Central memory CD8-positive, alpha-beta T cell (primary cell): ENCODE measurements at regions not wholly inside any gene's neighbourhood (a gene's known extent, or its start where the extent isn't known, plus 50 kb on each side); places are given as distances from the start of the nearest gene placed in this dataset.
"Not testable (repeated sequence)": the region's sequence is repeated elsewhere in the genome, so short reads cannot be mapped to it uniquely, and the experiment has no call there.

Source experiments
- ATAC-seq: fragments of 150-1000 bp; cut with Tn5 transposase; replicated peaks from 2 replicates; pipeline ENCODE4 v1.10.0; 2022; ENCODE audit warnings: mild to moderate bottlenecking, moderate FRiP score, moderate number of reproducible peaks; ENCODE audit not compliant: poor library complexity, severe bottlenecking; ENCODE audit errors: extremely low read depth
- DNase-seq, 2 donors: peaks; one replicate each; pipeline ENCODE4 v3.0.0; 2021; ENCODE audit warnings: low spot score in 2 of 2
- H3K27ac Mint-ChIP-seq: one replicate; pipeline ENCODE4 v1.8.0; 2022; ENCODE audit warnings: low read depth, mild to moderate bottlenecking, moderate library complexity, mixed read lengths
- H3K27me3 Mint-ChIP-seq: one replicate; pipeline ENCODE4 v1.8.0; 2022; ENCODE audit warnings: mixed read lengths
- H3K36me3 Mint-ChIP-seq: one replicate; pipeline ENCODE4 v1.8.0; 2022; ENCODE audit warnings: mild to moderate bottlenecking, moderate library complexity, mixed read lengths; ENCODE audit not compliant: insufficient read depth
- H3K4me1 Mint-ChIP-seq: one replicate; pipeline ENCODE4 v1.8.0; 2022; ENCODE audit warnings: mixed read lengths
- H3K4me3 Mint-ChIP-seq: one replicate; pipeline ENCODE4 v1.8.0; 2022; ENCODE audit warnings: mild to moderate bottlenecking, moderate library complexity, mixed read lengths
- H3K9me3 Mint-ChIP-seq: one replicate; pipeline ENCODE4 v1.8.0; 2022; ENCODE audit warnings: mixed read lengths

DNA sequence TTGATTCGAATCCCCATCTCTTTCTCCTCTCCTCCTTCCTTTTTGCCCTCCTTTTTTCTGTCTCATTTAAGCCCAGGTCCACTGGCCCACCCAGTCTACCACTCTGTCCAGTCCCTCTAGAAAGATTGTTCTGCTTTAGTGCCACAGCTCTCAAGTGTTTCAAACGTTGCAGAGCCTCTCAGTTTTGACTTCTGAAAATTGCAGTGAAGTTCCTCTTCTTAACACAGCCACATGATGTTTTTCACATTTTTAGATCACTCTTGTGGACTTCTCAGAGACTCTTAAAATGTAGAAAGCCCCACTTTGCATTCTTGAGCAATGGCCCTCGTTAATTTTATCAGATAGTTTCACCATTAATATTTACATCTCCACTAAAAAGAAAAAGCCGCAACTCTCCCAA is 253.1 kb downstream of the HAPSTR1 start:
- ATAC-seq (no peak), DNase-seq (no peak)
- Mint-ChIP-seq H3K9me3 (peaks cover 8% of the 10 kb centered on the region), H3K27me3 (no peaks in the 10 kb centered on the region), H3K36me3 (no peaks in the 10 kb centered on the region), H3K4me1 (no peaks in the 10 kb centered on the region), H3K4me3 (no peak overlapping the region), H3K27ac (no peak overlapping the region)

GRCh38 chr16:9345046-9345445 is 253.6 kb downstream of the HAPSTR1 start:
- H3K27me3 Mint-ChIP-seq: no peaks in the 10 kb centered on the region
- no peak for ATAC-seq
- H3K9me3 Mint-ChIP-seq: peaks cover 8% of the 10 kb centered on the region
- no peaks in the 10 kb centered on the region for H3K4me1 Mint-ChIP-seq
- no peak for DNase-seq
- H3K36me3 Mint-ChIP-seq: no peaks in the 10 kb centered on the region
- H3K4me3 Mint-ChIP-seq: no peak overlapping the region
- no peak overlapping the region for H3K27ac Mint-ChIP-seq

GRCh38 chr16:9345880-9346279 is 254.4 kb downstream of the HAPSTR1 start:
- Mint-ChIP-seq H3K4me3 (no peak overlapping the region), H3K27me3 (no peaks in the 10 kb centered on the region), H3K27ac (no peak overlapping the region), H3K36me3 (no peaks in the 10 kb centered on the region), H3K9me3 (peaks cover 8% of the 10 kb centered on the region), H3K4me1 (no peaks in the 10 kb centered on the region)
- DNase-seq: no peak
- ATAC-seq: no peak

DNA sequence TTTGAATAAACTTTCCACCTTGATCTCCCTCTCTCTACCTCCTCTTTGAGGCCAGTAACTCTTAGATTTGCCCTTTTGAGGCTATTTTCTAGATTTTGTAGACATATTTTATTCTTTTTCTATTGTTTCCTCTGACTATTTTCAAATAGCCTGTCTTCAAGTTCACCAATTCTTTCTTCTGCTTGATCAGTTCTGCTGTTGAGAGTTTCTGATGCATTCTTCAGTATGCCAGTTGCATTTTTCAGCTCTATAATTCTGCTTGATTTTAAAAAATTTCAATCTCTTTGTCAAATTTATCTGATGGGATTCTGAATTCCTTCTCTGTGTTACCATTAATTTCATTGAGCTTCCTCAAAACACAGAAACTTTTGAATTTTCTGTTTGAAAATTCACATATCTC is 257.5 kb downstream of the HAPSTR1 start:
- Mint-ChIP-seq H3K27ac (no peak overlapping the region), H3K9me3 (peaks cover 14% of the 10 kb centered on the region), H3K4me1 (no peaks in the 10 kb centered on the region), H3K27me3 (no peaks in the 10 kb centered on the region), H3K4me3 (no peak overlapping the region), H3K36me3 (no peaks in the 10 kb centered on the region)
- ATAC-seq: no peak
- DNase-seq: no peak

DNA sequence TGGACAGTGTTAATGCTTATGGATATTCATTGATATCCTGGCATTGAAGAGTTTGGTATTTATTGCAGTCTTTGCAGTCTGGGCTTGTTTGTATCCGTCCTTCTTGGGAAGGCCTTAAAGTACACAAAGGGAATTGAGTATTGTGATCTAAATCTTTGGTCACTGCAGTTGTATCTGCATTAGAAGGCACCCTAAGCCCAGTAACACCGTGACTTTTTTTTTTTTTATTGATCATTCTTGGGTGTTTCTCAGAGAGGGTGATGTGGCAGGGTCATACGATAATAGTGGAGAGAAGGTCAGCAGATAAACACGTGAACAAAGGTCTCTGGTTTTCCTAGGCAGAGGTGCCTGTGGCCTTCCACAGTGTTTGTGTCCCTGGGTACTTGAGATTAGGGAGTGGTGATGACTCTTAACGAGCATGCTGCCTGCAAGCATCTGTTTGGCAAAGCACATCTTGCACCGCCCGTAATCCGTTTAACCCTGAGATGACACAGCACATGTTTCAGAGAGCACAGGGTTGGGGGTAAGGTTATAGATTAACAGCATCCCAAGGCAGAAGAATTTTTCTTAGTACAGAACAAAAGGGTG is 258.0 kb downstream of the HAPSTR1 start:
- not testable (repeated sequence) for H3K4me3 Mint-ChIP-seq, H3K27me3 Mint-ChIP-seq, DNase-seq, H3K4me1 Mint-ChIP-seq, H3K36me3 Mint-ChIP-seq, ATAC-seq, H3K27ac Mint-ChIP-seq
- H3K9me3 Mint-ChIP-seq: peaks cover 14% of the 10 kb centered on the region

DNA sequence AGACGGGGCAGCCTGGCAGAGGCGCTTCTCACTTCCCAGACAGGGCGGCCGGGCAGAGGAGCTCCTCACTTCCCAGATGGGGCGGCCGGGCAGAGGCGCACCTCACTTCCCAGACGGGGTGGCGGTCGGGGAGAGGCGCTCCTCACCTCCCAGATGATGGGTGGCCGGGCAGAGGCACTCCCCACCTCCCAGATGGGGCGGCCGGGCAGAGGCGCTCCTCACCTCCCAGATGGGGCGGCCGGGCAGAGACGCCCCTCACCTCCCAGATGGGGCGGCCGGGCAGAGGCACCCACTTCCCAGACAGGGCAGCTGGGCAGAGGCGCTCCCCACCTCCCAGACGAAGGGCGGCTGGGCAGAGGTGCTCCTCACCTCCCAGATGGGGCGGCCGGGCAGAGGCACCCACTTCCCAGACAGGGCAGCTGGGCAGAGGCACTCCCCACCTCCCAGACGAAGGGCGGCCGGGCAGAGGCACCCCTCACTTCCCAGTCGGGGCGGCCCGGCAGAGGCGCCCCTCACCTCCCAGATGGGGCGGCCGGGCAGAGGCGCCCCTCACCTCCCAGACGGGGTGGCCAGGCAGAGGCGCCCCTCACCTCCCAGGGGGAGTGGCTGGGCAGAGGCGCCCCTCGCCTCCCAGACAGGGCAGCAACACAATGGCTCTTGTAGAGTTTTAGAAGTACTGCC is 258.8 kb downstream of the HAPSTR1 start:
- not testable (repeated sequence) for H3K4me3 Mint-ChIP-seq, H3K36me3 Mint-ChIP-seq, DNase-seq, ATAC-seq, H3K27ac Mint-ChIP-seq, H3K4me1 Mint-ChIP-seq, H3K27me3 Mint-ChIP-seq
- H3K9me3 Mint-ChIP-seq: peaks cover 16% of the 10 kb centered on the region

- no peak for ATAC-seq
- no peak for DNase-seq
- H3K27ac Mint-ChIP-seq: no peak overlapping the region
- peaks cover 20% of the 10 kb centered on the region for H3K9me3 Mint-ChIP-seq
- H3K4me1 Mint-ChIP-seq: no peaks in the 10 kb centered on the region
- no peaks in the 10 kb centered on the region for H3K36me3 Mint-ChIP-seq
- no peak overlapping the region for H3K4me3 Mint-ChIP-seq
- H3K27me3 Mint-ChIP-seq: no peaks in the 10 kb centered on the region
These were observed 260.0 kb downstream of the HAPSTR1 start for GRCh38 chr16:9351440-9351839.

GRCh38 chr16:9351841-9352434 is 260.5 kb downstream of the HAPSTR1 start:
- no peaks in the 10 kb centered on the region for H3K27me3 Mint-ChIP-seq
- ATAC-seq (no peak), DNase-seq (no peak)
- no peak overlapping the region for H3K4me3 Mint-ChIP-seq
- H3K4me1 Mint-ChIP-seq: no peaks in the 10 kb centered on the region
- no peaks in the 10 kb centered on the region for H3K36me3 Mint-ChIP-seq
- H3K27ac Mint-ChIP-seq: no peak overlapping the region
- peaks cover 20% of the 10 kb centered on the region for H3K9me3 Mint-ChIP-seq

GRCh38 chr16:9357829-9358228 is 266.4 kb downstream of the HAPSTR1 start:
- Mint-ChIP-seq H3K4me1 (no peaks in the 10 kb centered on the region), H3K27me3 (no peaks in the 10 kb centered on the region), H3K27ac (no peak overlapping the region), H3K36me3 (no peaks in the 10 kb centered on the region), H3K4me3 (no peak overlapping the region), H3K9me3 (peaks cover 13% of the 10 kb centered on the region)
- ATAC-seq (no peak), DNase-seq (no peak)

- H3K9me3 Mint-ChIP-seq: peaks cover 12% of the 10 kb centered on the region
- H3K27me3 Mint-ChIP-seq: no peaks in the 10 kb centered on the region
- ATAC-seq (no peak), DNase-seq (no peak)
- no peak overlapping the region for H3K4me3 Mint-ChIP-seq
- no peaks in the 10 kb centered on the region for H3K36me3 Mint-ChIP-seq
- H3K27ac Mint-ChIP-seq: no peak overlapping the region
- no peaks in the 10 kb centered on the region for H3K4me1 Mint-ChIP-seq
These were observed 268.6 kb downstream of the HAPSTR1 start for GRCh38 chr16:9360075-9360474.

- peaks cover 6% of the 10 kb centered on the region for H3K9me3 Mint-ChIP-seq
- no peaks in the 10 kb centered on the region for H3K4me1 Mint-ChIP-seq
- H3K36me3 Mint-ChIP-seq: no peaks in the 10 kb centered on the region
- H3K27me3 Mint-ChIP-seq: no peaks in the 10 kb centered on the region
- ATAC-seq (no peak), DNase-seq (no peak)
- no peak overlapping the region for H3K4me3 Mint-ChIP-seq
- no peak overlapping the region for H3K27ac Mint-ChIP-seq
These were observed 270.6 kb downstream of the HAPSTR1 start for GRCh38 chr16:9362050-9362449.

DNA sequence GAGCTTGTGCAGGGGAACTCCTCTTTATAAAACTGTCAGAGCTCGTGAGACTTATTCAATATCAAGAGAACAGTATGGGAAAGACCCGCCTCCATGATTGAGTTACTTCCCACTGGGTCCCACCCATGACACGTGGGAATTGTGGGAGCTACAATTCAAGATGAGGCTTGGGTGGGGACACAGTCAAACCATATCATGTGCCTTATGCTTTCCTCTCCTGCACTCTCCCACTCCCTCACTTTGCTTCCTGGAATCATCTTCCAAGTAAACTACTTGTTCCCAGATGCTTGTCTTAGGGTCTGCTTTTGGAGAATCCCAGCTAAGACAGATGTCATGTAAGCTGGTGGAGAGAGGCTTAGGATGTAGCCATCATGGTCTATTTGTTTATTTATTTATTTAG is 271.2 kb downstream of the HAPSTR1 start:
- H3K27ac Mint-ChIP-seq: no peak overlapping the region

DNA sequence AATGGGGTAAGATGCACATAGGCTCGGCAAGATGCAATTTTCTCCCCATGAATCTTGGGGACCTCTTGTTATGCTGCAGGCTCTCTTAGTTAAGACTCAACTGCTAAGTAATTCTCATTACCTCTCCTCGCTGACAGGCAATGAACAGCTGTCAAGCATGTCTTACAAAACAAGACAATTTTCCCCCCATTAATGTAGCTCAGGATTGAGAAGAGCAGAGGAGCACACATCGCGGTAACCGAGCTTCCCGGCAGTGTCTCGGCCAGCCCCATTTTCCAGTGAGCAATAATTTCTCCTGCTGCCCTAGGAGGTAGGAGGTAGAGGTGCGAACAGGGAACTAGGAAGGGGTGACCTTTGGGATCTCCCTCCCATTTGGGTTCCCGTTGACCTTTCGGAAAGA is 272.1 kb downstream of the HAPSTR1 start:
- no peaks in the 10 kb centered on the region for H3K36me3 Mint-ChIP-seq
- H3K4me3 Mint-ChIP-seq: no peak overlapping the region
- H3K4me1 Mint-ChIP-seq: no peaks in the 10 kb centered on the region
- H3K9me3 Mint-ChIP-seq: no peaks in the 10 kb centered on the region
- H3K27me3 Mint-ChIP-seq: no peaks in the 10 kb centered on the region
- DNase-seq (no peak), ATAC-seq (no peak)
- no peak overlapping the region for H3K27ac Mint-ChIP-seq

More for the DNA sequence above, 271.2 kb downstream of the HAPSTR1 start:
- Mint-ChIP-seq H3K9me3 (peaks cover under 1% of the 10 kb centered on the region), H3K36me3 (no peaks in the 10 kb centered on the region), H3K27me3 (no peaks in the 10 kb centered on the region), H3K4me1 (no peaks in the 10 kb centered on the region), H3K4me3 (no peak overlapping the region)
- DNase-seq: no peak
- ATAC-seq: no peak
